MM.1S (cell line): ENCODE measurements at regions not wholly inside any gene's neighbourhood (a gene's known extent, or its start where the extent isn't known, plus 50 kb on each side); places are given as distances from the start of the nearest gene placed in this dataset.

ENCODE experiments used
- DNase-seq: peaks from one replicate; pipeline ENCODE4 v3.0.0-alpha.2; 2015
- H2AFZ ChIP-seq: fragments of 300-600 bp; sonication (generic); 2 replicates; pipeline ENCODE4 v1.6.0; 2016; ENCODE audit warnings: antibody characterized with exemption, low read length
- H3F3A ChIP-seq: fragments of 300-600 bp; sonication (generic); 2 replicates; pipeline ENCODE4 v1.6.1; 2016; ENCODE audit warnings: mild to moderate bottlenecking, antibody characterized with exemption, low read length, moderate library complexity, mixed read lengths; ENCODE audit not compliant: insufficient read depth
- H3K27ac ChIP-seq: fragments of 300-600 bp; sonication (generic); 2 replicates; pipeline ENCODE4 v1.5.1; 2016; ENCODE audit warnings: mild to moderate bottlenecking, low read length
- H3K27me3 ChIP-seq: fragments of 300-600 bp; sonication (generic); replicated peaks from 2 replicates; pipeline ENCODE4 v1.6.0; 2016; ENCODE audit warnings: low read length; ENCODE audit not compliant: insufficient read depth
- H3K36me3 ChIP-seq: fragments of 300-600 bp; sonication (generic); replicated peaks from 2 replicates; pipeline ENCODE4 v1.6.1; 2016; ENCODE audit warnings: mild to moderate bottlenecking, low read length, mixed read lengths; ENCODE audit not compliant: insufficient read depth
- H3K4me1 ChIP-seq: fragments of 300-600 bp; sonication (generic); 2 replicates; pipeline ENCODE4 v1.6.1; 2016; ENCODE audit warnings: low read length, mixed read lengths
- H3K4me2 ChIP-seq: fragments of 300-600 bp; sonication (generic); 2 replicates; pipeline ENCODE4 v1.6.0; 2016; ENCODE audit warnings: low read depth, low read length
- H3K4me3 ChIP-seq: fragments of 300-600 bp; sonication (generic); 2 replicates; pipeline ENCODE4 v1.5.1; 2016; ENCODE audit warnings: low read length, mixed read lengths
- H3K79me2 ChIP-seq: fragments of 300-600 bp; sonication (generic); 2 replicates; pipeline ENCODE4 v1.6.1; 2016; ENCODE audit warnings: mixed run types, low read length, mixed read lengths
- H3K9ac ChIP-seq: fragments of 300-600 bp; sonication (generic); 2 replicates; pipeline ENCODE4 v1.6.1; 2016; ENCODE audit warnings: low read length, mixed read lengths
- H3K9me2 ChIP-seq: fragments of 300-600 bp; sonication (generic); replicated peaks from 2 replicates; pipeline ENCODE4 v1.6.1; 2016; ENCODE audit warnings: mild to moderate bottlenecking, low read length, mixed read lengths; ENCODE audit not compliant: insufficient read depth
- H3K9me3 ChIP-seq: fragments of 300-600 bp; sonication (generic); replicated peaks from 2 replicates; pipeline ENCODE4 v1.6.1; 2016; ENCODE audit warnings: mild to moderate bottlenecking, low read length, mixed read lengths; ENCODE audit not compliant: insufficient read depth
- H4K20me1 ChIP-seq: fragments of 300-600 bp; sonication (generic); 2 replicates; pipeline ENCODE4 v1.6.1; 2016; ENCODE audit warnings: mild to moderate bottlenecking, low read length, moderate library complexity, mixed read lengths; ENCODE audit not compliant: insufficient read depth
- EZH2 ChIP-seq: fragments of 300-600 bp; sonication (generic); optimal IDR thresholded peaks from 2 replicates; pipeline ENCODE3; 2017; ENCODE audit warnings: low read depth, mild to moderate bottlenecking, antibody characterized with exemption, low read length, mixed read lengths
- EZH2phosphoT487 ChIP-seq: fragments of 300-600 bp; sonication (generic); IDR thresholded peaks from 2 replicates; pipeline ENCODE4 v1.6.1; 2018; ENCODE audit warnings: antibody characterized with exemption, low read length
- TF ChIP-seq, protein P1 (sequence below): fragments of 300-600 bp; sonication (generic); IDR thresholded peaks from 2 replicates; pipeline ENCODE4 v1.5.1; 2016; ENCODE audit warnings: antibody characterized with exemption, low read length, mixed read lengths

DNA sequence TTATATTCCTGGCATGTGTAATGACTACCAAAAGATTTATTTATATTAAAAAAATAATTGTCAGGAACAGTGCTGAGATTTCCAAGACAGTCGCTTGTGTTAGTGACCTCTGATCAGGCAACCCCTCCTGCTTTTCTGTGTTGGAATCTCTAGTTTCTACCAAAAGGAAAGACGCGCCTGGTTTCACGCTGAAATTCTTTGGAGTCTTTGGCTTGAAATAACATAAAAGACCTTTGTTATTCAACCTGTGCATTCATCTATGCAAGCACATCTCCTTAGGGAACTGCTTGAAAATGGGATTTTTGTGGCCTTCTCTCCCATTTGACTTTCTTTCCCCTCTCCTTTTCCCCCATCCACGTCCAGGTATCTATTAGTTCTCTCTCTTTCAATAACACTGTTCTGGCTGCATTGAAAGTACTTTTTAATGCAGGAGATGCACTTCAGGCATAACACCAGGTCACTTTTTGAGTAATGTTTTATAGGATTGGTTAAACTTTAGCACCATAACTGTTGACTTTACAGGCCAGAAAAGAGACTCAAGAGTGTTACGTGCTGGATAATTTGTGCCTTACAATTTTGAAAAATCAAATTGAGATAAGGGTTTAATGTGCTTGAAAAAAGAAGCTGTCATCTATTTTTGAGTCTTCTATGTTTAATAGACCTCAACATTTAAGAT lies 172.7 kb downstream of the GPAT3 start:
- H3K27me3 ChIP-seq = no peaks in the 10 kb centered on the region
- no peaks in the 10 kb centered on the region for H3K79me2 ChIP-seq
- DNase-seq = no peak
- no peaks in the 10 kb centered on the region for H3K4me1 ChIP-seq
- TF ChIP-seq, protein P1, sequence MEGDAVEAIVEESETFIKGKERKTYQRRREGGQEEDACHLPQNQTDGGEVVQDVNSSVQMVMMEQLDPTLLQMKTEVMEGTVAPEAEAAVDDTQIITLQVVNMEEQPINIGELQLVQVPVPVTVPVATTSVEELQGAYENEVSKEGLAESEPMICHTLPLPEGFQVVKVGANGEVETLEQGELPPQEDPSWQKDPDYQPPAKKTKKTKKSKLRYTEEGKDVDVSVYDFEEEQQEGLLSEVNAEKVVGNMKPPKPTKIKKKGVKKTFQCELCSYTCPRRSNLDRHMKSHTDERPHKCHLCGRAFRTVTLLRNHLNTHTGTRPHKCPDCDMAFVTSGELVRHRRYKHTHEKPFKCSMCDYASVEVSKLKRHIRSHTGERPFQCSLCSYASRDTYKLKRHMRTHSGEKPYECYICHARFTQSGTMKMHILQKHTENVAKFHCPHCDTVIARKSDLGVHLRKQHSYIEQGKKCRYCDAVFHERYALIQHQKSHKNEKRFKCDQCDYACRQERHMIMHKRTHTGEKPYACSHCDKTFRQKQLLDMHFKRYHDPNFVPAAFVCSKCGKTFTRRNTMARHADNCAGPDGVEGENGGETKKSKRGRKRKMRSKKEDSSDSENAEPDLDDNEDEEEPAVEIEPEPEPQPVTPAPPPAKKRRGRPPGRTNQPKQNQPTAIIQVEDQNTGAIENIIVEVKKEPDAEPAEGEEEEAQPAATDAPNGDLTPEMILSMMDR = no peak
- TF ChIP-seq EZH2phosphoT487 (no peak), EZH2 (no peak)
- no peak overlapping the region for H3K9ac ChIP-seq
- H3K9me3 ChIP-seq = no peaks in the 10 kb centered on the region
- no peaks in the 10 kb centered on the region for H3F3A ChIP-seq
- no peaks in the 10 kb centered on the region for H3K9me2 ChIP-seq
- no peak overlapping the region for H3K4me3 ChIP-seq
- no peak overlapping the region for H3K4me2 ChIP-seq
- H4K20me1 ChIP-seq = no peaks in the 10 kb centered on the region
- H3K36me3 ChIP-seq = no peaks in the 10 kb centered on the region
- no peak overlapping the region for H3K27ac ChIP-seq
- no peak overlapping the region for H2AFZ ChIP-seq

DNA sequence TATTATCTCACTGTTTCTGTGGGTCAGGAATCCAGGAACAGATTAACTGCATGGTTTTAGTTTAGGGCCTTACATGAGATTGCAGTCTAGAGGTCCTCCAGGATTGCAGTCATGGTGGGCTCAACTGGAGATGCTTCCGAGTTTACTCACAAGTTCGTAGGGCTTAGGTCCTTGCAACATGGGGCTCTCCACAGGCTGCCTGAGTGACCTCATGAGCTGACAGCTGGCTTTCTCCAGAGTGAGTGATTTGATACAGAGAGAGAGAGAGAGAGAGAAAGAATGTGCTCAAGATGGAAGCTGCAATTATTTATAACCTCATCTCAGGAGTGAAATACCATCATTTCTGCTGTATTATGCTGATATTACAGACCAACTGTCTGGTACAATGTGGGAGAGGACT lies 168.9 kb downstream of the GPAT3 start:
- Histone ChIP-seq H3K79me2 (no peaks in the 10 kb centered on the region), H3K9ac (no peak overlapping the region), H3K4me2 (no peak overlapping the region), H3K36me3 (no peaks in the 10 kb centered on the region), H3K27me3 (no peaks in the 10 kb centered on the region), H3K9me3 (no peaks in the 10 kb centered on the region), H2AFZ (no peak overlapping the region), H3K27ac (no peak overlapping the region), H3K4me1 (no peaks in the 10 kb centered on the region), H3K9me2 (no peaks in the 10 kb centered on the region), H3F3A (no peaks in the 10 kb centered on the region; the same call in 1 of the 2 replicates), H3K4me3 (no peak overlapping the region), H4K20me1 (no peaks in the 10 kb centered on the region)
- TF ChIP-seq EZH2phosphoT487 = no peak
- TF ChIP-seq, protein P1 = no peak
- no peak for TF ChIP-seq EZH2
- no peak for DNase-seq

DNA sequence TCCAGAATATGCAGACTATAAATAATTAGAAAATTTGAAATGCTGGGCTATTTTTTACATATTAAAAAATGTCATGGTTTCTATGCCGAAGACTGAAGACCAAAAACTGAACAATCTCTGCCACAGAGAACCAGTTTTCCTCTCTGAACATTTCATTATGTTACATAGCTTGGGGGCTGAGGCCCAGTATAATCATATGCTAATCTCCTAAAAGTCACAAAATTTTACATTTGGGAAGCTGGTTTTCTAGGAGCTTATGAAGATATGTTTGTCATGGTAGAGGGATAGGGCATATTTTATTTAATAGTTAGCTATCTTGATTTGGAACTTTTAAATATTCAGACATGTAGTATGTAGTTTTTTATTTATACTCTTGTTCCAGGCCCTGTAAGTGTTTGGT lies 167.8 kb downstream of the GPAT3 start:
- TF ChIP-seq EZH2 (no peak), EZH2phosphoT487 (no peak)
- TF ChIP-seq, protein P1 = no peak
- Histone ChIP-seq H3K9me2 (no peaks in the 10 kb centered on the region), H3F3A (no peaks in the 10 kb centered on the region; the same call in 1 of the 2 replicates), H3K4me2 (no peak overlapping the region), H3K4me1 (no peaks in the 10 kb centered on the region), H3K79me2 (no peaks in the 10 kb centered on the region), H3K36me3 (no peaks in the 10 kb centered on the region), H3K27me3 (no peaks in the 10 kb centered on the region), H4K20me1 (no peaks in the 10 kb centered on the region), H3K4me3 (no peak overlapping the region), H3K9me3 (no peaks in the 10 kb centered on the region), H3K27ac (no peak overlapping the region), H2AFZ (no peak overlapping the region), H3K9ac (no peak overlapping the region)
- DNase-seq = no peak
